Skeletal muscle satellite cell (primary cell): ENCODE measurements at regions not wholly inside any gene's neighbourhood (a gene's known extent, or its start where the extent isn't known, plus 50 kb on each side); places are given as distances from the start of the nearest gene placed in this dataset.

Experiments
- H3K27me3 ChIP-seq: 2 replicates; pipeline ENCODE4 v1.7.0; 2013; ENCODE audit warnings: low read length; ENCODE audit not compliant: control insufficient read depth, insufficient read depth
- H3K36me3 ChIP-seq: 2 replicates; pipeline ENCODE4 v1.7.0; 2013; ENCODE audit warnings: mild to moderate bottlenecking, control low read depth, low read length; ENCODE audit not compliant: insufficient read depth
- H3K4me1 ChIP-seq: 2 replicates; pipeline ENCODE4 v1.7.0; 2013; ENCODE audit warnings: low read length; ENCODE audit not compliant: control insufficient read depth, insufficient read depth
- H3K4me2 ChIP-seq: 2 replicates; pipeline ENCODE4 v1.7.0; 2013; ENCODE audit warnings: mild to moderate bottlenecking, low read length
- H3K4me3 ChIP-seq: 2 replicates; pipeline ENCODE4 v1.7.0; 2013; ENCODE audit warnings: low read length
- H3K9ac ChIP-seq: 2 replicates; pipeline ENCODE4 v1.7.0; 2013; ENCODE audit warnings: mild to moderate bottlenecking, low read depth, low read length, moderate library complexity
- H3K9me3 ChIP-seq: replicated peaks from 2 replicates; pipeline ENCODE4 v1.7.0; 2013; ENCODE audit warnings: mild to moderate bottlenecking, control low read depth, low read length

GRCh38 chr2:201978333-201978732 is 55.3 kb upstream of the FZD7 start:
- no peaks in the 10 kb centered on the region for H3K36me3 ChIP-seq
- H3K9me3 ChIP-seq: no peaks in the 10 kb centered on the region
- H3K4me1 ChIP-seq: no peaks in the 10 kb centered on the region
- H3K4me3 ChIP-seq: no peak overlapping the region
- H3K27me3 ChIP-seq: peaks cover 41% of the 10 kb centered on the region
- no peak overlapping the region for H3K9ac ChIP-seq
- H3K4me2 ChIP-seq: no peak overlapping the region

- no peaks in the 10 kb centered on the region for H3K9me3 ChIP-seq
- H3K4me1 ChIP-seq: no peaks in the 10 kb centered on the region
- H3K36me3 ChIP-seq: no peaks in the 10 kb centered on the region
- H3K4me2 ChIP-seq: no peak overlapping the region
- no peak overlapping the region for H3K4me3 ChIP-seq
- H3K27me3 ChIP-seq: peaks cover 41% of the 10 kb centered on the region
- H3K9ac ChIP-seq: no peak overlapping the region
Measured at GRCh38 chr2:201978986-201979385, 54.7 kb upstream of the FZD7 start.

- Histone ChIP-seq H3K9me3 (no peaks in the 10 kb centered on the region), H3K9ac (no peak overlapping the region), H3K36me3 (no peaks in the 10 kb centered on the region), H3K4me2 (no peak overlapping the region), H3K4me1 (no peaks in the 10 kb centered on the region), H3K4me3 (no peak overlapping the region), H3K27me3 (peaks cover 37% of the 10 kb centered on the region)
Measured at GRCh38 chr2:201980389-201980821, 53.2 kb upstream of the FZD7 start.

- H3K4me2 ChIP-seq: no peak overlapping the region
- H3K9ac ChIP-seq: no peak overlapping the region
- no peaks in the 10 kb centered on the region for H3K4me1 ChIP-seq
- no peaks in the 10 kb centered on the region for H3K9me3 ChIP-seq
- H3K4me3 ChIP-seq: no peak overlapping the region
- H3K27me3 ChIP-seq: peaks cover 33% of the 10 kb centered on the region
- H3K36me3 ChIP-seq: no peaks in the 10 kb centered on the region
Measured at GRCh38 chr2:201980946-201981345, 52.7 kb upstream of the FZD7 start.

GRCh38 chr2:201983174-201983573 is 50.5 kb upstream of the FZD7 start:
- no peaks in the 10 kb centered on the region for H3K36me3 ChIP-seq
- H3K9ac ChIP-seq: no peak overlapping the region
- H3K4me3 ChIP-seq: no peak overlapping the region
- no peaks in the 10 kb centered on the region for H3K9me3 ChIP-seq
- H3K27me3 ChIP-seq: peaks cover 19% of the 10 kb centered on the region
- no peak overlapping the region for H3K4me2 ChIP-seq
- no peaks in the 10 kb centered on the region for H3K4me1 ChIP-seq

GRCh38 chr2:201983800-201984199 is 49.9 kb upstream of the FZD7 start:
- Histone ChIP-seq H3K4me1 (no peaks in the 10 kb centered on the region), H3K4me2 (no peak overlapping the region), H3K27me3 (peaks cover 15% of the 10 kb centered on the region), H3K36me3 (no peaks in the 10 kb centered on the region), H3K4me3 (no peak overlapping the region), H3K9me3 (no peaks in the 10 kb centered on the region), H3K9ac (no peak overlapping the region)
